ENCODE measurements at regions not wholly inside any gene's neighbourhood (a gene's known extent, or its start where the extent isn't known, plus 50 kb on each side); places are given as distances from the start of the nearest gene placed in this dataset.

DNA sequence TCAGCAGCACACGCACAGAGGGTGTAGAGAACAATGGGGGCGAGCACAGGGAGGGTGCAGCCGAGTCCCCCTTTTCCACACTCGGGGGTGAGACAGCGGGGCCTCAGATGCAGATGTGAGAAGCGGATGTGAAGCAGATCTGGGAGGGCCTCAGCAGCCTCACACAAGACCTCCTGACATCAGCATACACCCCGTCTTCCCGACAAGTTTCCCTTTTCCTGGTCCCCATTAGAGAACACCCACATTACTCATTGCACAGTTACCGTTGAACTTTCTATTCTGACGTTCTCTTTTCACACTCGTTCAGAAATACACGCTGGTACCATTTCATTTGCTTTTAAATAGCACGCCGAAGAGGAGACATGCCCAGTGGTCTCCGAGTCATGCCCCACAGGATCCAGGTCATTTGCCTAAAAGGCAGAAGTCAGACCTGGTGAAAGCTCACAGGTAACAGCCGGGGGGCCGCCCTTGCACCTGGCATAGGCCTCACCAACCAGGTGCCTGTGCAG lies 129.5 kb upstream of the ID2 start:
- Histone ChIP-seq H2AFZ (ENCODE audit: low read depth, low read length) (no peak overlapping the region), H3K4me3 (ENCODE audit: low read length) (no peak overlapping the region)

GRCh38 chr2:8553643-8554042 lies 128.2 kb upstream of the ID2 start:
- no peaks in the 10 kb centered on the region for H3K79me2 ChIP-seq (replicated peaks; ENCODE audit: insufficient read depth, low read length)
- no peak for TF ChIP-seq EZH2 (IDR thresholded peaks at IDR 0.05; ENCODE audit: borderline replicate concordance, insufficient read depth, low read length, poor library complexity, severe bottlenecking)
- TF ChIP-seq, protein P1, sequence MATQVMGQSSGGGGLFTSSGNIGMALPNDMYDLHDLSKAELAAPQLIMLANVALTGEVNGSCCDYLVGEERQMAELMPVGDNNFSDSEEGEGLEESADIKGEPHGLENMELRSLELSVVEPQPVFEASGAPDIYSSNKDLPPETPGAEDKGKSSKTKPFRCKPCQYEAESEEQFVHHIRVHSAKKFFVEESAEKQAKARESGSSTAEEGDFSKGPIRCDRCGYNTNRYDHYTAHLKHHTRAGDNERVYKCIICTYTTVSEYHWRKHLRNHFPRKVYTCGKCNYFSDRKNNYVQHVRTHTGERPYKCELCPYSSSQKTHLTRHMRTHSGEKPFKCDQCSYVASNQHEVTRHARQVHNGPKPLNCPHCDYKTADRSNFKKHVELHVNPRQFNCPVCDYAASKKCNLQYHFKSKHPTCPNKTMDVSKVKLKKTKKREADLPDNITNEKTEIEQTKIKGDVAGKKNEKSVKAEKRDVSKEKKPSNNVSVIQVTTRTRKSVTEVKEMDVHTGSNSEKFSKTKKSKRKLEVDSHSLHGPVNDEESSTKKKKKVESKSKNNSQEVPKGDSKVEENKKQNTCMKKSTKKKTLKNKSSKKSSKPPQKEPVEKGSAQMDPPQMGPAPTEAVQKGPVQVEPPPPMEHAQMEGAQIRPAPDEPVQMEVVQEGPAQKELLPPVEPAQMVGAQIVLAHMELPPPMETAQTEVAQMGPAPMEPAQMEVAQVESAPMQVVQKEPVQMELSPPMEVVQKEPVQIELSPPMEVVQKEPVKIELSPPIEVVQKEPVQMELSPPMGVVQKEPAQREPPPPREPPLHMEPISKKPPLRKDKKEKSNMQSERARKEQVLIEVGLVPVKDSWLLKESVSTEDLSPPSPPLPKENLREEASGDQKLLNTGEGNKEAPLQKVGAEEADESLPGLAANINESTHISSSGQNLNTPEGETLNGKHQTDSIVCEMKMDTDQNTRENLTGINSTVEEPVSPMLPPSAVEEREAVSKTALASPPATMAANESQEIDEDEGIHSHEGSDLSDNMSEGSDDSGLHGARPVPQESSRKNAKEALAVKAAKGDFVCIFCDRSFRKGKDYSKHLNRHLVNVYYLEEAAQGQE (IDR thresholded peaks at IDR 0.05; ENCODE audit: borderline replicate concordance) = no peak
- TF ChIP-seq, protein P2, sequence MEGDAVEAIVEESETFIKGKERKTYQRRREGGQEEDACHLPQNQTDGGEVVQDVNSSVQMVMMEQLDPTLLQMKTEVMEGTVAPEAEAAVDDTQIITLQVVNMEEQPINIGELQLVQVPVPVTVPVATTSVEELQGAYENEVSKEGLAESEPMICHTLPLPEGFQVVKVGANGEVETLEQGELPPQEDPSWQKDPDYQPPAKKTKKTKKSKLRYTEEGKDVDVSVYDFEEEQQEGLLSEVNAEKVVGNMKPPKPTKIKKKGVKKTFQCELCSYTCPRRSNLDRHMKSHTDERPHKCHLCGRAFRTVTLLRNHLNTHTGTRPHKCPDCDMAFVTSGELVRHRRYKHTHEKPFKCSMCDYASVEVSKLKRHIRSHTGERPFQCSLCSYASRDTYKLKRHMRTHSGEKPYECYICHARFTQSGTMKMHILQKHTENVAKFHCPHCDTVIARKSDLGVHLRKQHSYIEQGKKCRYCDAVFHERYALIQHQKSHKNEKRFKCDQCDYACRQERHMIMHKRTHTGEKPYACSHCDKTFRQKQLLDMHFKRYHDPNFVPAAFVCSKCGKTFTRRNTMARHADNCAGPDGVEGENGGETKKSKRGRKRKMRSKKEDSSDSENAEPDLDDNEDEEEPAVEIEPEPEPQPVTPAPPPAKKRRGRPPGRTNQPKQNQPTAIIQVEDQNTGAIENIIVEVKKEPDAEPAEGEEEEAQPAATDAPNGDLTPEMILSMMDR (IDR thresholded peaks at IDR 0.05; ENCODE audit: poor library complexity, severe bottlenecking) = no peak
- TF ChIP-seq RAD21 (conservative IDR thresholded peaks at IDR 0.05) = no peak
- H3K27me3 ChIP-seq (ENCODE audit: insufficient read depth, low read depth, low read length) = no peaks in the 10 kb centered on the region
- no peak overlapping the region for H3K4me3 ChIP-seq (ENCODE audit: low read length)
- H3K9ac ChIP-seq (ENCODE audit: low read length) = no peak overlapping the region
- H3K27ac ChIP-seq (ENCODE audit: low read length) = no peak overlapping the region
- no peak overlapping the region for H3K4me2 ChIP-seq (ENCODE audit: low read length)
- no peak overlapping the region for H2AFZ ChIP-seq (ENCODE audit: low read depth, low read length)
- H4K20me1 ChIP-seq (ENCODE audit: insufficient read depth) = no peaks in the 10 kb centered on the region
- H3K36me3 ChIP-seq (ENCODE audit: insufficient read depth, low read length) = no peaks in the 10 kb centered on the region
- H3K9me2 ChIP-seq (ENCODE audit: insufficient read depth, low read length) = no peaks in the 10 kb centered on the region
- no peaks in the 10 kb centered on the region for H3K9me3 ChIP-seq (ENCODE audit: low read length)
- H3F3A ChIP-seq (ENCODE audit: insufficient read depth, low read length, poor library complexity, severe bottlenecking) = no peaks in the 10 kb centered on the region

More for the DNA sequence above, 129.5 kb upstream of the ID2 start:
- TF ChIP-seq, protein P2 (IDR thresholded peaks at IDR 0.05; ENCODE audit: poor library complexity, severe bottlenecking) = no peak
- Histone ChIP-seq H3F3A (ENCODE audit: insufficient read depth, low read length, poor library complexity, severe bottlenecking) (no peaks in the 10 kb centered on the region), H3K36me3 (ENCODE audit: insufficient read depth, low read length) (no peaks in the 10 kb centered on the region), H3K4me2 (ENCODE audit: low read length) (no peak overlapping the region), H3K9ac (ENCODE audit: low read length) (no peak overlapping the region), H4K20me1 (ENCODE audit: insufficient read depth) (no peaks in the 10 kb centered on the region), H3K27ac (ENCODE audit: low read length) (no peak overlapping the region), H3K27me3 (ENCODE audit: insufficient read depth, low read depth, low read length) (no peaks in the 10 kb centered on the region), H3K79me2 (replicated peaks; ENCODE audit: insufficient read depth, low read length) (no peaks in the 10 kb centered on the region), H3K9me2 (ENCODE audit: insufficient read depth, low read length) (no peaks in the 10 kb centered on the region), H3K9me3 (ENCODE audit: low read length) (no peaks in the 10 kb centered on the region)

GRCh38 chr2:8554296-8554806 lies 127.5 kb upstream of the ID2 start:
- Histone ChIP-seq H3K9me3 (ENCODE audit: low read length) (no peaks in the 10 kb centered on the region), H3K9ac (ENCODE audit: low read length) (no peak overlapping the region), H3K9me2 (ENCODE audit: insufficient read depth, low read length) (no peaks in the 10 kb centered on the region), H4K20me1 (ENCODE audit: insufficient read depth) (no peaks in the 10 kb centered on the region), H3K79me2 (replicated peaks; ENCODE audit: insufficient read depth, low read length) (no peaks in the 10 kb centered on the region), H3K27ac (ENCODE audit: low read length) (no peak overlapping the region), H3F3A (ENCODE audit: insufficient read depth, low read length, poor library complexity, severe bottlenecking) (no peaks in the 10 kb centered on the region), H3K36me3 (ENCODE audit: insufficient read depth, low read length) (no peaks in the 10 kb centered on the region), H3K4me2 (ENCODE audit: low read length) (no peak overlapping the region), H2AFZ (ENCODE audit: low read depth, low read length) (no peak overlapping the region), H3K27me3 (ENCODE audit: insufficient read depth, low read depth, low read length) (no peaks in the 10 kb centered on the region), H3K4me3 (ENCODE audit: low read length) (no peak overlapping the region)
- TF ChIP-seq EZH2 (IDR thresholded peaks at IDR 0.05; ENCODE audit: borderline replicate concordance, insufficient read depth, low read length, poor library complexity, severe bottlenecking) (no peak), SMC3 (conservative IDR thresholded peaks at IDR 0.05; ENCODE audit: poor library complexity) (no peak), POLR2AphosphoS5 (IDR thresholded peaks at IDR 0.05) (no peak)
- TF ChIP-seq, protein P1 (IDR thresholded peaks at IDR 0.05; ENCODE audit: borderline replicate concordance) = no peak

All from neural cell (in vitro differentiated cells).